K562 (cell line): ENCODE measurements at regions not wholly inside any gene's neighbourhood (a gene's known extent, or its start where the extent isn't known, plus 50 kb on each side); places are given as distances from the start of the nearest gene placed in this dataset.

Experiments used
- BHLHE40 ChIP-seq: IDR thresholded peaks from 2 replicates; pipeline ENCODE4 v1.6.1; 2011; ENCODE audit warnings: low read length, improper control_type of control experiment
- MYC ChIP-seq, 2 experiments: fragments of 250-450 bp in 1 of 2; sonication (Bioruptor Pico) in 1 of 2; IDR thresholded peaks; 2 replicates each; pipeline versions ENCODE4 v1.5.1 to v1.6.1; 2012 to 2021; ENCODE audit warnings: low read depth in 2 of 2, borderline replicate concordance in 1 of 2, improper control_type of control experiment in 1 of 2, low read length in 1 of 2, mild to moderate bottlenecking in 1 of 2, moderate library complexity in 1 of 2
- RBBP5 ChIP-seq: fragments of 200-600 bp; sonication (generic); IDR thresholded peaks from 2 replicates; pipeline ENCODE4 v1.6.1; 2012; ENCODE audit warnings: borderline replicate concordance, mild to moderate bottlenecking, low read length, control low read depth, inconsistent platforms; ENCODE audit not compliant: insufficient read depth, poor library complexity, severe bottlenecking
- TF ChIP-seq, protein P1 (sequence below), 2 experiments: fragments of 450-650 bp; formaldehyde crosslinking in 1 of 2; IDR thresholded peaks; 2 replicates each; pipeline versions ENCODE4 v1.4.0 to v1.6.1; 2014 to 2020; ENCODE audit warnings: mild to moderate bottlenecking in 2 of 2, borderline replicate concordance in 1 of 2, low read depth in 1 of 2
- TF ChIP-seq, protein P2 (sequence below): sonication (generic); formaldehyde crosslinking; IDR thresholded peaks from 2 replicates; pipeline ENCODE4 v1.8.0; 2022; ENCODE audit warnings: mild to moderate bottlenecking, low read depth, missing genetic modification reagents
- TF ChIP-seq, protein P3 (sequence below): sonication (generic); formaldehyde crosslinking; IDR thresholded peaks from 2 replicates; pipeline ENCODE4 v1.5.0; 2020; ENCODE audit warnings: missing genetic modification reagents
- TF ChIP-seq, protein P4 (sequence below): fragments of 250-450 bp; sonication (Bioruptor Pico); IDR thresholded peaks from 2 replicates; pipeline ENCODE4 v1.8.0; 2021; ENCODE audit warnings: borderline replicate concordance, mild to moderate bottlenecking, moderate library complexity; ENCODE audit not compliant: poor library complexity, severe bottlenecking
- TF ChIP-seq, protein P5 (sequence below): sonication (generic); formaldehyde crosslinking; IDR thresholded peaks from 2 replicates; pipeline ENCODE4 v1.9.0; 2022; ENCODE audit warnings: mild to moderate bottlenecking, missing genetic modification reagents

DNA sequence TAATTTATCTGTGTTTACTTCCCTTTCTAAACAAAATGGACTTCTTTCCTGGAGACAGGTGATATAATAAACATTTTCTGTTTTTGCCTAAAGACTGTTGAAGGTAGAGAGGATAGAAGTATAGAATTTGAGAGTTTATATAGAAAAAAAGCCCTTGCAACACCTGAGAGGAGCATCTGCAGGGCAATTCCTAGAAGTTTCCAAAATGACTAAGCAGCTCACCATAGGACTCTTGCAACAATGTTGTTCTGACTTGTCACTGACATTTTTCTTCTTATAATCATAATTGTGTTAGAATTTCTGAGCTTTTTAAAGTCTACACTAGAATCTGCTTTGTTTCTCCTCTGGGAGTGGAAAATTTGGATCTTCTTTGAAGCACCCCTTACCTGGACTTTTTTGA lies 216.8 kb downstream of the TUSC1 start:
- TF ChIP-seq, protein P1, sequence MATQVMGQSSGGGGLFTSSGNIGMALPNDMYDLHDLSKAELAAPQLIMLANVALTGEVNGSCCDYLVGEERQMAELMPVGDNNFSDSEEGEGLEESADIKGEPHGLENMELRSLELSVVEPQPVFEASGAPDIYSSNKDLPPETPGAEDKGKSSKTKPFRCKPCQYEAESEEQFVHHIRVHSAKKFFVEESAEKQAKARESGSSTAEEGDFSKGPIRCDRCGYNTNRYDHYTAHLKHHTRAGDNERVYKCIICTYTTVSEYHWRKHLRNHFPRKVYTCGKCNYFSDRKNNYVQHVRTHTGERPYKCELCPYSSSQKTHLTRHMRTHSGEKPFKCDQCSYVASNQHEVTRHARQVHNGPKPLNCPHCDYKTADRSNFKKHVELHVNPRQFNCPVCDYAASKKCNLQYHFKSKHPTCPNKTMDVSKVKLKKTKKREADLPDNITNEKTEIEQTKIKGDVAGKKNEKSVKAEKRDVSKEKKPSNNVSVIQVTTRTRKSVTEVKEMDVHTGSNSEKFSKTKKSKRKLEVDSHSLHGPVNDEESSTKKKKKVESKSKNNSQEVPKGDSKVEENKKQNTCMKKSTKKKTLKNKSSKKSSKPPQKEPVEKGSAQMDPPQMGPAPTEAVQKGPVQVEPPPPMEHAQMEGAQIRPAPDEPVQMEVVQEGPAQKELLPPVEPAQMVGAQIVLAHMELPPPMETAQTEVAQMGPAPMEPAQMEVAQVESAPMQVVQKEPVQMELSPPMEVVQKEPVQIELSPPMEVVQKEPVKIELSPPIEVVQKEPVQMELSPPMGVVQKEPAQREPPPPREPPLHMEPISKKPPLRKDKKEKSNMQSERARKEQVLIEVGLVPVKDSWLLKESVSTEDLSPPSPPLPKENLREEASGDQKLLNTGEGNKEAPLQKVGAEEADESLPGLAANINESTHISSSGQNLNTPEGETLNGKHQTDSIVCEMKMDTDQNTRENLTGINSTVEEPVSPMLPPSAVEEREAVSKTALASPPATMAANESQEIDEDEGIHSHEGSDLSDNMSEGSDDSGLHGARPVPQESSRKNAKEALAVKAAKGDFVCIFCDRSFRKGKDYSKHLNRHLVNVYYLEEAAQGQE (IDR thresholded peaks at IDR 0.05; ENCODE audit: borderline replicate concordance): no peak
- TF ChIP-seq, protein P1 (CRISPR knock-in tag; IDR thresholded peaks at IDR 0.05; ENCODE audit: low read depth): no peak
- TF ChIP-seq, protein P2, sequence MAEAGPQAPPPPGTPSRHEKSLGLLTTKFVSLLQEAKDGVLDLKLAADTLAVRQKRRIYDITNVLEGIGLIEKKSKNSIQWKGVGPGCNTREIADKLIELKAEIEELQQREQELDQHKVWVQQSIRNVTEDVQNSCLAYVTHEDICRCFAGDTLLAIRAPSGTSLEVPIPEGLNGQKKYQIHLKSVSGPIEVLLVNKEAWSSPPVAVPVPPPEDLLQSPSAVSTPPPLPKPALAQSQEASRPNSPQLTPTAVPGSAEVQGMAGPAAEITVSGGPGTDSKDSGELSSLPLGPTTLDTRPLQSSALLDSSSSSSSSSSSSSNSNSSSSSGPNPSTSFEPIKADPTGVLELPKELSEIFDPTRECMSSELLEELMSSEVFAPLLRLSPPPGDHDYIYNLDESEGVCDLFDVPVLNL (CRISPR knock-in tag): no peak
- TF ChIP-seq, protein P3, sequence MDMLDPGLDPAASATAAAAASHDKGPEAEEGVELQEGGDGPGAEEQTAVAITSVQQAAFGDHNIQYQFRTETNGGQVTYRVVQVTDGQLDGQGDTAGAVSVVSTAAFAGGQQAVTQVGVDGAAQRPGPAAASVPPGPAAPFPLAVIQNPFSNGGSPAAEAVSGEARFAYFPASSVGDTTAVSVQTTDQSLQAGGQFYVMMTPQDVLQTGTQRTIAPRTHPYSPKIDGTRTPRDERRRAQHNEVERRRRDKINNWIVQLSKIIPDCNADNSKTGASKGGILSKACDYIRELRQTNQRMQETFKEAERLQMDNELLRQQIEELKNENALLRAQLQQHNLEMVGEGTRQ (CRISPR knock-in tag): no peak
- TF ChIP-seq, protein P4, sequence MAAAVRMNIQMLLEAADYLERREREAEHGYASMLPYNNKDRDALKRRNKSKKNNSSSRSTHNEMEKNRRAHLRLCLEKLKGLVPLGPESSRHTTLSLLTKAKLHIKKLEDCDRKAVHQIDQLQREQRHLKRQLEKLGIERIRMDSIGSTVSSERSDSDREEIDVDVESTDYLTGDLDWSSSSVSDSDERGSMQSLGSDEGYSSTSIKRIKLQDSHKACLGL (CRISPR knock-in tag): no peak
- TF ChIP-seq BHLHE40: no peak
- TF ChIP-seq, protein P5, sequence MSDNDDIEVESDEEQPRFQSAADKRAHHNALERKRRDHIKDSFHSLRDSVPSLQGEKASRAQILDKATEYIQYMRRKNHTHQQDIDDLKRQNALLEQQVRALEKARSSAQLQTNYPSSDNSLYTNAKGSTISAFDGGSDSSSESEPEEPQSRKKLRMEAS: no peak
- no peak for TF ChIP-seq RBBP5
- TF ChIP-seq MYC (IDR thresholded peaks at IDR 0.05; ENCODE audit: low read depth, low read length): no peak
- TF ChIP-seq MYC (CRISPR knock-in tag; IDR thresholded peaks at IDR 0.05; ENCODE audit: borderline replicate concordance, low read depth): no peak
